ENCODE measurements at regions not wholly inside any gene's neighbourhood (a gene's known extent, or its start where the extent isn't known, plus 50 kb on each side); places are given as distances from the start of the nearest gene placed in this dataset.

DNA sequence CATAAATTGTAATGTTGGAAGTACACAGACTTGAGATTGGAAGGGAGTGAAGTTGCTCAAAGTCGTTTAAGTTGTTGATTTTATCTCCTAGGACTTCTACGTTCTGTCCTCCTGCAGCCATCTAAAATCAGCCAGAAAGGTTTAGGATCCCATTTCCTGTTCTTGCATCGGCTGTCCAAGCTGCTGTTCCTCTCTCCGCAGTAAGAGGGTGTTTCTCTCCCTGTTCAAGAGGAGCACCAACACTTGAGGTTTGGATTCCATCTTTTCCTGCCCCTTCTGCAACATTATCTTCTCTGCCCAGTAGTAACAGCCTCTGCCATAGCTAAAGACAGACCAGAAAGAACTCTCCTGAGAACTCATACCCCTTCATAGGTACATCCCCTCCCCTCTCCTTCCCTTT is 373.4 kb downstream of the GADD45G start:
- Histone ChIP-seq H3K9me3 (ENCODE audit: control insufficient read depth in 1 of 2, insufficient read depth in 1 of 2, low read length in 2 of 2) (no peaks in the 10 kb centered on the region), H3K4me1 (ENCODE audit: insufficient read depth, low read length) (no peaks in the 10 kb centered on the region), H3K27me3 (ENCODE audit: control insufficient read depth in 1 of 2, insufficient read depth in 2 of 2, low read length in 2 of 2) (no peaks in the 10 kb centered on the region), H3K36me3 (ENCODE audit: insufficient read depth, low read length) (no peaks in the 10 kb centered on the region), H3K4me3 (ENCODE audit: low read length) (no peak overlapping the region), H3K27ac (ENCODE audit: low read depth in 1 of 2, low read length in 2 of 2) (no peak overlapping the region)
- H3K4me3 Mint-ChIP-seq = no peak overlapping the region
- no peaks in the 10 kb centered on the region for H3K4me1 Mint-ChIP-seq (ENCODE audit: low read depth)
- POLR2A ChIA-PET = no interaction called here
- ATAC-seq (ENCODE audit: poor library complexity) = no peak
- no peak overlapping the region for H3K27ac Mint-ChIP-seq
- TF ChIP-seq, protein P1, sequence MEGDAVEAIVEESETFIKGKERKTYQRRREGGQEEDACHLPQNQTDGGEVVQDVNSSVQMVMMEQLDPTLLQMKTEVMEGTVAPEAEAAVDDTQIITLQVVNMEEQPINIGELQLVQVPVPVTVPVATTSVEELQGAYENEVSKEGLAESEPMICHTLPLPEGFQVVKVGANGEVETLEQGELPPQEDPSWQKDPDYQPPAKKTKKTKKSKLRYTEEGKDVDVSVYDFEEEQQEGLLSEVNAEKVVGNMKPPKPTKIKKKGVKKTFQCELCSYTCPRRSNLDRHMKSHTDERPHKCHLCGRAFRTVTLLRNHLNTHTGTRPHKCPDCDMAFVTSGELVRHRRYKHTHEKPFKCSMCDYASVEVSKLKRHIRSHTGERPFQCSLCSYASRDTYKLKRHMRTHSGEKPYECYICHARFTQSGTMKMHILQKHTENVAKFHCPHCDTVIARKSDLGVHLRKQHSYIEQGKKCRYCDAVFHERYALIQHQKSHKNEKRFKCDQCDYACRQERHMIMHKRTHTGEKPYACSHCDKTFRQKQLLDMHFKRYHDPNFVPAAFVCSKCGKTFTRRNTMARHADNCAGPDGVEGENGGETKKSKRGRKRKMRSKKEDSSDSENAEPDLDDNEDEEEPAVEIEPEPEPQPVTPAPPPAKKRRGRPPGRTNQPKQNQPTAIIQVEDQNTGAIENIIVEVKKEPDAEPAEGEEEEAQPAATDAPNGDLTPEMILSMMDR (IDR thresholded peaks at IDR 0.05) = no peak
- DNase-seq = no peak
- intact Hi-C loops (cut with DNase I, micrococcal nuclease) = no loop called here
- peaks cover 15% of the 10 kb centered on the region for H3K27me3 Mint-ChIP-seq
- CTCF ChIA-PET = no interaction called here
- H3K36me3 Mint-ChIP-seq (ENCODE audit: low read depth) = no peaks in the 10 kb centered on the region
- no peaks in the 10 kb centered on the region for H3K9me3 Mint-ChIP-seq

DNA sequence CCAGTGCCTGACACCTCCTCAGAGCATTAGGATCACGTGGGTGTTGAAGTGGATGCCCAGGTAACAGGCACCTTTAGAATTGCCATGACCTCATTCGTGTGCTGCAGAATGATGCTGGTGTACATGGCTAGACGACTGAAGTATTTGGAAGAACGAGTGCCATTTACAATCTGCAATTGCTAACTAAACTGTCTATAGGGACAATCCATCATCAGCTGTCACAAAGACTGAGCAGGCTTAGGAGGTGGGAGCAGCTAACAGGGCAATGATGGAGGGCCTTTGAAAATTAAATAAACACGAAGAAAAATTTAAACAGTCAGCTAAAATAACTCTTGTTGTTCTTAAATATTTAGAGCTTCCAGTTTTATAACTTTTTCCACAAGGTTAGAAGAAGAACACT is 375.8 kb downstream of the GADD45G start:
- Mint-ChIP-seq H3K27ac (no peak overlapping the region), H3K9me3 (no peaks in the 10 kb centered on the region), H3K36me3 (ENCODE audit: low read depth) (no peaks in the 10 kb centered on the region), H3K4me3 (no peak overlapping the region), H3K27me3 (peaks cover 15% of the 10 kb centered on the region), H3K4me1 (ENCODE audit: low read depth) (no peaks in the 10 kb centered on the region)
- H3K9me3 ChIP-seq (ENCODE audit: control insufficient read depth in 1 of 2, insufficient read depth in 1 of 2, low read length in 2 of 2) = no peaks in the 10 kb centered on the region
- H3K4me3 ChIP-seq (ENCODE audit: low read length) = no peak overlapping the region
- DNase-seq (no peak), ATAC-seq (ENCODE audit: poor library complexity) (no peak)
- no peaks in the 10 kb centered on the region for H3K4me1 ChIP-seq (ENCODE audit: insufficient read depth, low read length)
- CTCF ChIA-PET = no interaction called here
- POLR2A ChIA-PET = no interaction called here
- TF ChIP-seq, protein P1 (IDR thresholded peaks at IDR 0.05) = no peak
- no peak overlapping the region for H3K27ac ChIP-seq (ENCODE audit: low read depth in 1 of 2, low read length in 2 of 2)
- intact Hi-C loops (cut with DNase I, micrococcal nuclease) = no loop called here
- no peaks in the 10 kb centered on the region for H3K27me3 ChIP-seq (ENCODE audit: control insufficient read depth in 1 of 2, insufficient read depth in 2 of 2, low read length in 2 of 2)
- H3K36me3 ChIP-seq (ENCODE audit: insufficient read depth, low read length) = no peaks in the 10 kb centered on the region

DNA sequence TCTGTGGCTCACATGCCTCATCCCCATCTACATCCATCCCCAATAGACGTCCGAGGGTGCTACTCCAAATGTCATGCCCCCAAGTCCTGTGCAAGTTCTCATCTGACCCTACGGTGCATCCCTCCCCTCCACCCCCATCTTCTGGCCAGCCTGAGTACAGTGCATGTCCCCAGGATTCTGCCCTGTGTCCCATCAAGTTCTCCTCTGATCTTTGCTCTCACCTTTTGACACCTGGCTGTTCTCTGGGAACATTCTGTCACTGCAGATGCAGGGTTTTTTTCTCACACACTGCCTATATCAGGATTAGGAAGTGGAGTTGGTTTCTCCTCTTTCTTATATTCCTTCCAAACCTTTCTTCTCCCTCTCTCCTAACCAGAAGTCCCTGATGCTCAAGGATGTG is 377.2 kb downstream of the GADD45G start:
- intact Hi-C loops (cut with DNase I, micrococcal nuclease) = no loop called here
- ChIA-PET CTCF (no interaction called here), POLR2A (no interaction called here)
- ATAC-seq (ENCODE audit: poor library complexity) = no peak
- no peaks in the 10 kb centered on the region for H3K9me3 Mint-ChIP-seq
- no peak overlapping the region for H3K27ac ChIP-seq (ENCODE audit: low read depth in 1 of 2, low read length in 2 of 2)
- no peaks in the 10 kb centered on the region for H3K36me3 Mint-ChIP-seq (ENCODE audit: low read depth)
- no peaks in the 10 kb centered on the region for H3K27me3 ChIP-seq (ENCODE audit: control insufficient read depth in 1 of 2, insufficient read depth in 2 of 2, low read length in 2 of 2)
- H3K4me1 ChIP-seq (ENCODE audit: insufficient read depth, low read length) = no peaks in the 10 kb centered on the region
- H3K4me3 ChIP-seq (ENCODE audit: low read length) = no peak overlapping the region
- TF ChIP-seq, protein P1 (IDR thresholded peaks at IDR 0.05) = no peak
- peaks cover 15% of the 10 kb centered on the region for H3K27me3 Mint-ChIP-seq
- no peak for DNase-seq
- no peaks in the 10 kb centered on the region for H3K4me1 Mint-ChIP-seq (ENCODE audit: low read depth)
- H3K4me3 Mint-ChIP-seq = no peak overlapping the region
- H3K27ac Mint-ChIP-seq = no peak overlapping the region
- H3K9me3 ChIP-seq (ENCODE audit: control insufficient read depth in 1 of 2, insufficient read depth in 1 of 2, low read length in 2 of 2) = no peaks in the 10 kb centered on the region
- no peaks in the 10 kb centered on the region for H3K36me3 ChIP-seq (ENCODE audit: insufficient read depth, low read length)

Measured in CD4-positive, alpha-beta T cell (primary cell).